Activated T-cell treated with anti-CD3 and anti-CD28 coated beads, Interleukin-2, amount 50 U/mL, for 24 hours (primary cell): ENCODE measurements at regions not wholly inside any gene's neighbourhood (a gene's known extent, or its start where the extent isn't known, plus 50 kb on each side); places are given as distances from the start of the nearest gene placed in this dataset.

Source experiments
- DNase-seq: peaks from one replicate; pipeline ENCODE4 v3.0.0-alpha.2; 2020
- H3K27ac Mint-ChIP-seq: 2 replicates; pipeline ENCODE4 v1.8.0; 2020; ENCODE audit warnings: mild to moderate bottlenecking, mixed read lengths
- H3K27me3 Mint-ChIP-seq: 2 replicates; pipeline ENCODE4 v1.8.0; 2020; ENCODE audit warnings: mixed read lengths
- H3K36me3 Mint-ChIP-seq: 2 replicates; pipeline ENCODE4 v1.8.0; 2020; ENCODE audit warnings: low read depth, mixed read lengths
- H3K4me1 Mint-ChIP-seq: 2 replicates; pipeline ENCODE4 v1.8.0; 2020; ENCODE audit warnings: low read depth, mixed read lengths
- H3K4me3 Mint-ChIP-seq: 2 replicates; pipeline ENCODE4 v1.8.0; 2020; ENCODE audit warnings: mild to moderate bottlenecking, moderate library complexity, mixed read lengths
- H3K9me3 Mint-ChIP-seq: 2 replicates; pipeline ENCODE4 v1.8.0; 2020; ENCODE audit warnings: mixed read lengths

- no peaks in the 10 kb centered on the region for H3K9me3 Mint-ChIP-seq
- H3K27me3 Mint-ChIP-seq: peaks cover 11% of the 10 kb centered on the region
- H3K27ac Mint-ChIP-seq: no peak overlapping the region
- no peak for DNase-seq
- no peaks in the 10 kb centered on the region for H3K36me3 Mint-ChIP-seq
- no peaks in the 10 kb centered on the region for H3K4me1 Mint-ChIP-seq
- H3K4me3 Mint-ChIP-seq: no peak overlapping the region
These were observed 57.3 kb downstream of the MAF start for GRCh38 chr16:79543219-79543618.

- H3K4me3 Mint-ChIP-seq: no peak overlapping the region
- peaks cover 2% of the 10 kb centered on the region for H3K4me1 Mint-ChIP-seq
- no peak overlapping the region for H3K27ac Mint-ChIP-seq
- peaks cover 11% of the 10 kb centered on the region for H3K27me3 Mint-ChIP-seq
- H3K9me3 Mint-ChIP-seq: no peaks in the 10 kb centered on the region
- no peaks in the 10 kb centered on the region for H3K36me3 Mint-ChIP-seq
- no peak for DNase-seq
These were observed 58.2 kb downstream of the MAF start for GRCh38 chr16:79542237-79542774.

GRCh38 chr16:79540825-79541595 is 59.5 kb downstream of the MAF start:
- H3K9me3 Mint-ChIP-seq: no peaks in the 10 kb centered on the region
- no peak overlapping the region for H3K27ac Mint-ChIP-seq
- H3K27me3 Mint-ChIP-seq: peaks cover 3% of the 10 kb centered on the region
- H3K36me3 Mint-ChIP-seq: no peaks in the 10 kb centered on the region
- peaks cover 2% of the 10 kb centered on the region for H3K4me1 Mint-ChIP-seq
- no peak for DNase-seq
- H3K4me3 Mint-ChIP-seq: no peak overlapping the region

- no peak for DNase-seq
- Mint-ChIP-seq H3K36me3 (no peaks in the 10 kb centered on the region), H3K27me3 (peaks cover 3% of the 10 kb centered on the region), H3K4me3 (no peak overlapping the region), H3K9me3 (no peaks in the 10 kb centered on the region), H3K27ac (no peak overlapping the region), H3K4me1 (peaks cover 2% of the 10 kb centered on the region)
These were observed 63.0 kb downstream of the MAF start for GRCh38 chr16:79537584-79537983.

GRCh38 chr16:79536958-79537357 is 63.6 kb downstream of the MAF start:
- peaks cover 2% of the 10 kb centered on the region for H3K4me1 Mint-ChIP-seq
- DNase-seq: no peak

GRCh38 chr16:79535130-79535529 is 65.4 kb downstream of the MAF start:
- Mint-ChIP-seq H3K27me3 (peaks cover 1% of the 10 kb centered on the region), H3K4me1 (peaks cover 2% of the 10 kb centered on the region), H3K36me3 (no peaks in the 10 kb centered on the region), H3K27ac (no peak overlapping the region), H3K4me3 (no peak overlapping the region), H3K9me3 (no peaks in the 10 kb centered on the region)
- no peak for DNase-seq

More at GRCh38 chr16:79536958-79537357, 63.6 kb downstream of the MAF start:
- H3K4me3 Mint-ChIP-seq: no peak overlapping the region
- no peak overlapping the region for H3K27ac Mint-ChIP-seq
- H3K27me3 Mint-ChIP-seq: peaks cover 3% of the 10 kb centered on the region
- no peaks in the 10 kb centered on the region for H3K9me3 Mint-ChIP-seq
- no peaks in the 10 kb centered on the region for H3K36me3 Mint-ChIP-seq

GRCh38 chr16:79534143-79534542 is 66.4 kb downstream of the MAF start:
- H3K36me3 Mint-ChIP-seq: no peaks in the 10 kb centered on the region
- H3K27ac Mint-ChIP-seq: no peak overlapping the region
- H3K4me1 Mint-ChIP-seq: peaks cover 2% of the 10 kb centered on the region
- H3K9me3 Mint-ChIP-seq: no peaks in the 10 kb centered on the region
- no peaks in the 10 kb centered on the region for H3K27me3 Mint-ChIP-seq
- DNase-seq: no peak
- H3K4me3 Mint-ChIP-seq: no peak overlapping the region

GRCh38 chr16:79533292-79533691 is 67.2 kb downstream of the MAF start:
- Mint-ChIP-seq H3K27ac (no peak overlapping the region), H3K4me3 (no peak overlapping the region), H3K27me3 (no peaks in the 10 kb centered on the region)

GRCh38 chr16:79532785-79533184 is 67.8 kb downstream of the MAF start:
- no peaks in the 10 kb centered on the region for H3K9me3 Mint-ChIP-seq
- H3K4me3 Mint-ChIP-seq: no peak overlapping the region
- H3K4me1 Mint-ChIP-seq: peaks cover 2% of the 10 kb centered on the region
- no peaks in the 10 kb centered on the region for H3K27me3 Mint-ChIP-seq
- H3K27ac Mint-ChIP-seq: no peak overlapping the region
- H3K36me3 Mint-ChIP-seq: no peaks in the 10 kb centered on the region
- no peak for DNase-seq

More at GRCh38 chr16:79533292-79533691, 67.2 kb downstream of the MAF start:
- H3K9me3 Mint-ChIP-seq: no peaks in the 10 kb centered on the region
- H3K36me3 Mint-ChIP-seq: no peaks in the 10 kb centered on the region
- DNase-seq: no peak
- H3K4me1 Mint-ChIP-seq: peaks cover 2% of the 10 kb centered on the region

GRCh38 chr16:79532273-79532672 is 68.3 kb downstream of the MAF start:
- Mint-ChIP-seq H3K27me3 (no peaks in the 10 kb centered on the region), H3K9me3 (no peaks in the 10 kb centered on the region), H3K27ac (no peak overlapping the region), H3K36me3 (no peaks in the 10 kb centered on the region), H3K4me1 (no peaks in the 10 kb centered on the region), H3K4me3 (no peak overlapping the region)
- no peak for DNase-seq

- no peaks in the 10 kb centered on the region for H3K36me3 Mint-ChIP-seq
- H3K27ac Mint-ChIP-seq: no peak overlapping the region
- H3K9me3 Mint-ChIP-seq: no peaks in the 10 kb centered on the region
- H3K4me3 Mint-ChIP-seq: no peak overlapping the region
- no peak for DNase-seq
- peaks cover 19% of the 10 kb centered on the region for H3K27me3 Mint-ChIP-seq
- no peaks in the 10 kb centered on the region for H3K4me1 Mint-ChIP-seq
These were observed 72.2 kb downstream of the MAF start for GRCh38 chr16:79528338-79528737.

- Mint-ChIP-seq H3K36me3 (no peaks in the 10 kb centered on the region), H3K27me3 (peaks cover 49% of the 10 kb centered on the region), H3K4me1 (peaks cover 7% of the 10 kb centered on the region), H3K27ac (no peak overlapping the region), H3K9me3 (no peaks in the 10 kb centered on the region), H3K4me3 (no peak overlapping the region)
- no peak for DNase-seq
These were observed 76.6 kb downstream of the MAF start for GRCh38 chr16:79523971-79524370.

GRCh38 chr16:79519448-79519847 is 81.1 kb downstream of the MAF start:
- Mint-ChIP-seq H3K36me3 (no peaks in the 10 kb centered on the region), H3K4me3 (no peak overlapping the region), H3K27me3 (peaks cover 50% of the 10 kb centered on the region), H3K27ac (no peak overlapping the region), H3K4me1 (peaks cover 7% of the 10 kb centered on the region), H3K9me3 (no peaks in the 10 kb centered on the region)
- no peak for DNase-seq

GRCh38 chr16:79517156-79517555 is 83.4 kb downstream of the MAF start:
- Mint-ChIP-seq H3K36me3 (no peaks in the 10 kb centered on the region), H3K27me3 (peaks cover 37% of the 10 kb centered on the region), H3K4me1 (peaks cover 7% of the 10 kb centered on the region), H3K4me3 (no peak overlapping the region), H3K9me3 (no peaks in the 10 kb centered on the region), H3K27ac (no peak overlapping the region)
- DNase-seq: no peak

GRCh38 chr16:79510879-79511278 is 89.7 kb downstream of the MAF start:
- no peak overlapping the region for H3K4me3 Mint-ChIP-seq
- H3K36me3 Mint-ChIP-seq: no peaks in the 10 kb centered on the region
- no peak for DNase-seq
- H3K27ac Mint-ChIP-seq: no peak overlapping the region
- no peaks in the 10 kb centered on the region for H3K4me1 Mint-ChIP-seq
- no peaks in the 10 kb centered on the region for H3K9me3 Mint-ChIP-seq
- peaks cover 3% of the 10 kb centered on the region for H3K27me3 Mint-ChIP-seq
